22Rv1 (cell line): ENCODE measurements at regions not wholly inside any gene's neighbourhood (a gene's known extent, or its start where the extent isn't known, plus 50 kb on each side); places are given as distances from the start of the nearest gene placed in this dataset.

Experiments
- H3K27ac ChIP-seq: fragments of 450-650 bp; 2 replicates; pipeline ENCODE4 v1.5.1; 2017
- ZFX ChIP-seq: fragments of 450-650 bp; IDR thresholded peaks from 2 replicates; pipeline ENCODE4 v1.6.1; 2017; ENCODE audit warnings: antibody characterized with exemption, borderline replicate concordance
- TF ChIP-seq, protein P1 (sequence below): fragments of 450-650 bp; IDR thresholded peaks from 2 replicates; pipeline ENCODE4 v1.5.1; 2017; ENCODE audit warnings: mild to moderate bottlenecking

DNA sequence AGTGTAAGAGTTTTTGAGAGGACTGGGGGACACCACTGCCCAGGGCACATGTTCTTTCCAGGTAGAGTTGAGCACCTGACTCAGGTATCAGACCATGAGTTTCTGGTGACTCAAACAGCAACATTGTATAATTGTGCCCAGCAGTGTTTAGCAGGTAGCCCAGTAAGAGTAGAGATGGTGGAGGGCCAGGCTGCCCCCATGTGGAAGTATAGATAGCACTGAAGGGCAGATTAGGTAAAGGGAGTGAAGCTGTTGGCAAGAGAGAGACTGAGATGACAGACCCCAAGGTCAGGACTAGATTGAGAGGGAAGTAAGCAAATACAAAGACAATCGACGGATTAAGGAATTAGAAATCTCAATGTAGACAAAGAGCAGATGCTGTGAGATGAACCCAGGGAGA is 74.6 kb downstream of the TRIM42 start:
- TF ChIP-seq ZFX: no peak
- TF ChIP-seq, protein P1, sequence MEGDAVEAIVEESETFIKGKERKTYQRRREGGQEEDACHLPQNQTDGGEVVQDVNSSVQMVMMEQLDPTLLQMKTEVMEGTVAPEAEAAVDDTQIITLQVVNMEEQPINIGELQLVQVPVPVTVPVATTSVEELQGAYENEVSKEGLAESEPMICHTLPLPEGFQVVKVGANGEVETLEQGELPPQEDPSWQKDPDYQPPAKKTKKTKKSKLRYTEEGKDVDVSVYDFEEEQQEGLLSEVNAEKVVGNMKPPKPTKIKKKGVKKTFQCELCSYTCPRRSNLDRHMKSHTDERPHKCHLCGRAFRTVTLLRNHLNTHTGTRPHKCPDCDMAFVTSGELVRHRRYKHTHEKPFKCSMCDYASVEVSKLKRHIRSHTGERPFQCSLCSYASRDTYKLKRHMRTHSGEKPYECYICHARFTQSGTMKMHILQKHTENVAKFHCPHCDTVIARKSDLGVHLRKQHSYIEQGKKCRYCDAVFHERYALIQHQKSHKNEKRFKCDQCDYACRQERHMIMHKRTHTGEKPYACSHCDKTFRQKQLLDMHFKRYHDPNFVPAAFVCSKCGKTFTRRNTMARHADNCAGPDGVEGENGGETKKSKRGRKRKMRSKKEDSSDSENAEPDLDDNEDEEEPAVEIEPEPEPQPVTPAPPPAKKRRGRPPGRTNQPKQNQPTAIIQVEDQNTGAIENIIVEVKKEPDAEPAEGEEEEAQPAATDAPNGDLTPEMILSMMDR: no peak
- no peak overlapping the region for H3K27ac ChIP-seq

DNA sequence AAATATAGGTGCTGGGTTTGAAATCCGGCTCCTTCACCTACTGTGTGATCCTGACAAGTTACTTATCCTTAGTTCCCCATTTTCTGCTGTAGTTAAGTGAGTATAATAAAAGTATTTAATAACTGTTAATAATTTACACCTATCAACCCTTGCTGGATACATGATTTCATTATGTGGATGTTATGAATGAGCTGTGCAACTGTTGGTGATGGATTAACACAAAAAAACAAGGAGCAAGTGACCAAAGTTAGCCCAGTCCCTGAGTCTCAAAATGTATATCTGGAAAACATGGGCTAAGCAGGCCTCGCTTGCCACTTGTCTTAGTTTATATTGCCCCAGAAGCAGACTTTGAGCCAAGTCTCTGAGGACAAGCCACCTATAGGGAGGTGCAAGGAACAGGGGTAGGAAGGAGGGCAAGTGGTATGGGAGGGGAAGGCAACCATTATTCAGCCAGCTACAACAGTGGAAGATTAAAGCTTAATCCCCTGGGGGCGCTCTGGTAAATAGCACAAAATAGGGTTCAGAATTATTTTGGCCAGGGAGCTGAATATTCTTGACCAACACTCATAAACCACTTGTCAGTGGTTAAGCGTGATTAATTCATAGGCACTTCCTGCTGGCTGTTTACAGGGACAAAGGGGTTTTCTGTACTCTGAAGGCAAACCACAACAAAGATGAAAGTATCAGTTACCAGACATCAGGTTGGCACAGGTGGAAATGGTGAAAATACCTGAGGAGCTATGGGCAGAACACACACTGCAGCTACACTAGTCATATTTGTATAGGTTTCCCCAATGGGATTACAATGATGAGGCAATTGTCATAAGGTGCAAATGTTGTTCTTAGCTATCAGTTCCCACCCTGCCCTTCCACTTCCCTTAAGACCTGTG is 76.2 kb downstream of the TRIM42 start:
- no peak for TF ChIP-seq ZFX
- TF ChIP-seq, protein P1: no peak
- H3K27ac ChIP-seq: no peak overlapping the region

DNA sequence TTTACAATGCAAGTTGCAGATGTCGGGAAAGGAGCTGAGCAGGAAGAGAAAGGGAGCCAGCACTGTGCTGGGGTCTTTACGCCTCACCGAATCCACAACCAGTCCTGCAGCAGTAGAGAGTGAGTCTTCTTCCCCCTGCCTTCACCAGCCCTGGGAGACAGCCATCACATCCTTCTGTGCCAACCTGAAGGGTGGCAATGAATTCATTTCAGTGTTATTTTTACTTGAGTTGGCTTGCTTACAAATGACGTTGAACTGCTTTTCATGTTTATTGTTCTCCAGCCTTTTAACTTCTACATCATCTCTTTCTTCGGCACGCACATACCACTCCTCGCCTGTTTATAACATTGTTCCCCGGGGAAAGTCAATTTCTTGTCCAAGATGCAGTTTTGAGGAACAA is 77.1 kb downstream of the TRIM42 start:
- no peak for TF ChIP-seq ZFX
- TF ChIP-seq, protein P1: no peak
- no peak overlapping the region for H3K27ac ChIP-seq

DNA sequence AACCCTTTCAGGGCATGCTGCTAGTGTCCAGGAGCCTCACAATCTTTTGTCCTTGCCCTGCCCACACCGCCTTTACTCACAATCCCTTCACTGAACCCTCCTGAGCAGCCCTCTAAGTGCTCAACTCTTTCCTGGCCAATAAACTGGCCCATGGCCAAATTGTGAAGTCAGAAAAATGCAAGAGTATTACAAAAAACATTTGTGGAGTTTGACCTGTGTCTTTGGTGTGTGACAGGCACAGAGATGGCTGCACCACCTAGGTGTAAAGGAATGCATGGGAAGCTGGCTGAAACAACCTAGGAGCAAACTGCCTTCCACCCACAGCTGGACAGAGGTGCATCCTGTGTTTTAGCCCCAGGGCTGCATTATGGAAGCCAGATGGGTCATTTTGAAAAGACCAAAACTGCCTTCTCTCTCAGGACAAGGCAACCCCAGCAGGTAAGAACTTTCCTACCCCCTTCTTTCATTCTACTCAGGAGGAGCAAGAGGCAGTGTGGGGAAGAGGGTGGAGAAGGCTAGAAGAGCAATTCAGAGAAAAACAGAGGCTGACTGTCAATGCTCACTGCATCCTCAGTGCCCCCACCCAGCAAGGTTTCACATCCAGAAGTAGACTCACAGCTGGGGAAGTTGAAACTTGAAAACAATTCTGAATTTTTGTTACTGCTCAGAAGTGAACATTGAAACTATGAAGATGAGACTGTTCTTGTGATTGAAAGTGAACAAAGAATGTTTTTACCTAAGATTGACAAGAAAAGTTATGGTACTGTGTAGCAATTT is 78.6 kb downstream of the TRIM42 start:
- no peak overlapping the region for H3K27ac ChIP-seq
- TF ChIP-seq, protein P1: no peak
- TF ChIP-seq ZFX: no peak

DNA sequence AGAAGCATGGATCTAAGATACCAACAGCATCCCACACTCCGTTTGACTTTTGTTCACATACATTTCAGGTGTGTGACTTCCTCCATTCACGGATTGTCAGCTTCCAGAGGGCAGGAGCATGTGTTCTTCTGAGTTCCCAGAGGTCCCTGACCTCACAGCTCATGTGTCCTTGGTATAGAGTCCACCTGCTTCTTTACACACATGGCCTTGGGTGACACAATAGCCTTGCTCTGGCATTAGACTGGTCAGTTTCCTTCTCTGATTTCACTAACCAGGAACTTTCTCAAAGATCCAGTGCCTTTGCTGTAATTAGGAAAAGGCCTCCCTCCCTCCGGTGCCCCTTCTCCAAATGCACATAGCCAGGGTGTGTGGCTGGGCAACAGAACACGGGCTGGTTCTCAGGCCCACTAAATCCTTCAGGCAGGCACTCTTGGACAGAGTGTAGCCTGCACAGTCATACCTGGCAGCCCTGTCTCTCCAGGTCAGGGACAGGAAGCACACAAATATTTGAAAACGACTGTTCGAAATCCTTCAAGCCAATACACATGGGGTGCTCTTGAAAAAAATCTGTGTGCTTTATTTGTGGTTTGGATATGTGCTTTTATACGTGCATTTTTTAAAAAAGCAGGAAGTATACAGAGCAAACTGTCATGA is 81.1 kb downstream of the TRIM42 start:
- H3K27ac ChIP-seq: no peak overlapping the region

DNA sequence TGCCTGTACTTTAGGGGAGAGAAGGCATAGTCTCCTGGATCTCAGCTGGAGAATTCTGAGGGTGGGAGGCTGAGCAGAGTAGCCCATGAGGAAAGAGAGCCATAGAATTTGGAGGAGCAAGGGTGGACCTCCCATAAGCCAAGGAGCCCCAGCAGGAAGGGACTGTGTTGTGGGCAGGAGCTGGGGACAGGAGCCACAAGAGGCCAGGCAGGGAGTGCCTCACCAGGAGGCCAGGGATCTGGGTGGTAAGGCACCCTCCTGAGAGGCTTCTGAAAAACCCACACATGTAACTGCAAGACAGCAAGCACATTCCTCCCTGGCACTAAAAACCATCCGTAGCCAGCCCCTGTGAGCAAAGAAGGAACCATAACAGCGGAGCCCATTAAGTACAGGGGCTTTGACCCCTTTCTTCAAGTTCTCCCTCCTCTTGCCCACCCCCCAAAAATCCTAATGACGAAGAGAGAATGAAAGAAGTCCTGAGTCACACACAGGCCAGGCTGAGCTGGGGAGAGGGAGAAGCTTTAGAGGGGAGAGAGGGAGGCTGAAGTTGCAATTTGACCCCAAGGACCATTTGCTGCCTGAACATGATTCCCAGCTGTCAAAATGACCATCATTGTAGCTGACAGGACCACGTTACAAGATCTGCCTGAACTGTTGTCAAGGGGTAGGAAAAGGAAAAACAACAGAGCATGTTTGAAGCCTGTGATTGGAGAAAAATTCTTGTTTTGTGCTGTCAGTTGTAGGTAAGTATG is 82.6 kb downstream of the TRIM42 start:
- no peak overlapping the region for H3K27ac ChIP-seq
- TF ChIP-seq, protein P1: no peak
- TF ChIP-seq ZFX: no peak

More for the DNA sequence above, 81.1 kb downstream of the TRIM42 start:
- TF ChIP-seq, protein P1: no peak
- no peak for TF ChIP-seq ZFX
